K562 (cell line): ENCODE measurements at regions not wholly inside any gene's neighbourhood (a gene's known extent, or its start where the extent isn't known, plus 50 kb on each side); places are given as distances from the start of the nearest gene placed in this dataset.

ENCODE experiments used
- CREB5 ChIP-seq: fragments of 250-450 bp; sonication (Bioruptor Pico); IDR thresholded peaks from 2 replicates; pipeline ENCODE4 v1.5.0; 2020; ENCODE audit warnings: mild to moderate bottlenecking
- DPF2 ChIP-seq: fragments of 450-650 bp; IDR thresholded peaks from 2 replicates; pipeline ENCODE4 v1.6.1; 2016
- RAD21 ChIP-seq, 2 experiments: fragments of 250-450 bp in 1 of 2; fragments of 450-650 bp in 1 of 2; sonication (Bioruptor Pico) in 1 of 2; formaldehyde crosslinking in 1 of 2; IDR thresholded peaks in 1 of 2; conservative IDR thresholded peaks in 1 of 2; 2 replicates each; pipeline versions ENCODE4 v1.4.0 to v1.8.0; 2020 to 2022; ENCODE audit warnings: mild to moderate bottlenecking in 2 of 2, moderate library complexity in 1 of 2
- RBFOX2 ChIP-seq: fragments of 200-400 bp; formaldehyde crosslinking; IDR thresholded peaks from 2 replicates; pipeline ENCODE4 v1.6.1; 2017; ENCODE audit warnings: low read depth, mild to moderate bottlenecking, low read length, moderate library complexity
- TAL1 ChIP-seq: fragments of 450-650 bp; IDR thresholded peaks from 2 replicates; pipeline ENCODE4 v1.6.1; 2016; ENCODE audit warnings: mild to moderate bottlenecking
- ZNF76 ChIP-seq: fragments of 250-450 bp; sonication (Bioruptor Pico); IDR thresholded peaks from 2 replicates; pipeline ENCODE4 v1.4.0; 2020; ENCODE audit warnings: mild to moderate bottlenecking, moderate library complexity, borderline replicate concordance
- TF ChIP-seq, protein P1 (sequence below): fragments of 150-350 bp; IDR thresholded peaks from 2 replicates; pipeline ENCODE4 v1.6.1; 2014; ENCODE audit warnings: low read depth, mild to moderate bottlenecking, low read length, borderline replicate concordance
- TF ChIP-seq, protein P2 (sequence below): fragments of 450-650 bp; IDR thresholded peaks from 2 replicates; pipeline ENCODE4 v1.6.1; 2016; ENCODE audit warnings: low read depth, mild to moderate bottlenecking, moderate library complexity

DNA sequence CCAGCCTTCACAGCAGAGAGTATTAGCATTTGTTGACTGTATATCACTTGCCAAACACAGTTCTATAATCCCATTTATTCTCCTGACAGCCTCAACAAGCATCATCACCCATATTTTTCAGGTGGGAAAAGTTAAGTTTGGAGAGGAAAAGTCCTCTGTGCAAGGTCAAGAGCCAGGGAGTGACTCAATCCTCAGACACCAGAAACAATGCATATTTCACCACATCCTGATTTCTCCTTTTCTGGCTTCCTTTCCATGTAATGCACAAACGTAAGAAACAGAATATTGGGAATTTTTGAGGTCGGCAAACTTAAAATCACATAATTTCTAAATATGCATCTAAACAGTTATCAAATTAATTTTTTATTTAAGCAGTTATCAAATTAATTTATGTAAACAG is 116.0 kb upstream of the GADL1 start (continued):
- TF ChIP-seq CREB5 (no peak), DPF2 (no peak), TAL1 (no peak), RBFOX2 (no peak), ZNF76 (CRISPR knock-in tag) (no peak), RAD21 (CRISPR knock-in tag; conservative IDR thresholded peaks at IDR 0.05 in 1 of 2, IDR thresholded peaks at IDR 0.05 in 1 of 2) (no peak)
- TF ChIP-seq, protein P1, sequence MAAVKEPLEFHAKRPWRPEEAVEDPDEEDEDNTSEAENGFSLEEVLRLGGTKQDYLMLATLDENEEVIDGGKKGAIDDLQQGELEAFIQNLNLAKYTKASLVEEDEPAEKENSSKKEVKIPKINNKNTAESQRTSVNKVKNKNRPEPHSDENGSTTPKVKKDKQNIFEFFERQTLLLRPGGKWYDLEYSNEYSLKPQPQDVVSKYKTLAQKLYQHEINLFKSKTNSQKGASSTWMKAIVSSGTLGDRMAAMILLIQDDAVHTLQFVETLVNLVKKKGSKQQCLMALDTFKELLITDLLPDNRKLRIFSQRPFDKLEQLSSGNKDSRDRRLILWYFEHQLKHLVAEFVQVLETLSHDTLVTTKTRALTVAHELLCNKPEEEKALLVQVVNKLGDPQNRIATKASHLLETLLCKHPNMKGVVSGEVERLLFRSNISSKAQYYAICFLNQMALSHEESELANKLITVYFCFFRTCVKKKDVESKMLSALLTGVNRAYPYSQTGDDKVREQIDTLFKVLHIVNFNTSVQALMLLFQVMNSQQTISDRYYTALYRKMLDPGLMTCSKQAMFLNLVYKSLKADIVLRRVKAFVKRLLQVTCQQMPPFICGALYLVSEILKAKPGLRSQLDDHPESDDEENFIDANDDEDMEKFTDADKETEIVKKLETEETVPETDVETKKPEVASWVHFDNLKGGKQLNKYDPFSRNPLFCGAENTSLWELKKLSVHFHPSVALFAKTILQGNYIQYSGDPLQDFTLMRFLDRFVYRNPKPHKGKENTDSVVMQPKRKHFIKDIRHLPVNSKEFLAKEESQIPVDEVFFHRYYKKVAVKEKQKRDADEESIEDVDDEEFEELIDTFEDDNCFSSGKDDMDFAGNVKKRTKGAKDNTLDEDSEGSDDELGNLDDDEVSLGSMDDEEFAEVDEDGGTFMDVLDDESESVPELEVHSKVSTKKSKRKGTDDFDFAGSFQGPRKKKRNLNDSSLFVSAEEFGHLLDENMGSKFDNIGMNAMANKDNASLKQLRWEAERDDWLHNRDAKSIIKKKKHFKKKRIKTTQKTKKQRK = no peak
- TF ChIP-seq, protein P2, sequence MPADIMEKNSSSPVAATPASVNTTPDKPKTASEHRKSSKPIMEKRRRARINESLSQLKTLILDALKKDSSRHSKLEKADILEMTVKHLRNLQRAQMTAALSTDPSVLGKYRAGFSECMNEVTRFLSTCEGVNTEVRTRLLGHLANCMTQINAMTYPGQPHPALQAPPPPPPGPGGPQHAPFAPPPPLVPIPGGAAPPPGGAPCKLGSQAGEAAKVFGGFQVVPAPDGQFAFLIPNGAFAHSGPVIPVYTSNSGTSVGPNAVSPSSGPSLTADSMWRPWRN = no peak
